ENCODE measurements at regions not wholly inside any gene's neighbourhood (a gene's known extent, or its start where the extent isn't known, plus 50 kb on each side); places are given as distances from the start of the nearest gene placed in this dataset.
"Not testable (repeated sequence)": the region's sequence is repeated elsewhere in the genome, so short reads cannot be mapped to it uniquely, and the experiment has no call there.

- H3K27me3 ChIP-seq (replicated peaks; ENCODE audit: control insufficient read depth, insufficient read depth, low read length); BruUV-seq (replicated peaks); H3K27me3 Mint-ChIP-seq (ENCODE audit: insufficient read depth, unreplicated experiment); DNase-seq; H3K4me3 ChIP-seq (ENCODE audit: low read depth, low read length); H3K36me3 Mint-ChIP-seq (ENCODE audit: insufficient read depth, unreplicated experiment); H3K36me3 ChIP-seq (ENCODE audit: control insufficient read depth, insufficient read depth, low read length); H3K9me3 Mint-ChIP-seq (ENCODE audit: unreplicated experiment); H3K27ac Mint-ChIP-seq (ENCODE audit: unreplicated experiment); CTCF ChIA-PET; H3K4me1 ChIP-seq; H3K4me3 Mint-ChIP-seq (ENCODE audit: unreplicated experiment); H3K4me1 Mint-ChIP-seq (ENCODE audit: low read depth, unreplicated experiment); POLR2A ChIA-PET; H3K9me3 ChIP-seq; intact Hi-C loops (cut with micrococcal nuclease; ENCODE audit: unreplicated experiment): not testable (repeated sequence)
Observed at GRCh38 chr22:15772337-15772736, 82.5 kb downstream of the POTEH start.

- H3K27me3 Mint-ChIP-seq (ENCODE audit: insufficient read depth, unreplicated experiment); H3K4me3 ChIP-seq (ENCODE audit: low read depth, low read length); intact Hi-C loops (cut with micrococcal nuclease; ENCODE audit: unreplicated experiment); POLR2A ChIA-PET; H3K4me1 Mint-ChIP-seq (ENCODE audit: low read depth, unreplicated experiment); H3K36me3 ChIP-seq (ENCODE audit: control insufficient read depth, insufficient read depth, low read length); H3K27ac Mint-ChIP-seq (ENCODE audit: unreplicated experiment); H3K27me3 ChIP-seq (replicated peaks; ENCODE audit: control insufficient read depth, insufficient read depth, low read length); H3K36me3 Mint-ChIP-seq (ENCODE audit: insufficient read depth, unreplicated experiment); CTCF ChIA-PET; H3K9me3 ChIP-seq; H3K4me1 ChIP-seq; BruUV-seq (replicated peaks); H3K9me3 Mint-ChIP-seq (ENCODE audit: unreplicated experiment); H3K4me3 Mint-ChIP-seq (ENCODE audit: unreplicated experiment); DNase-seq: not testable (repeated sequence)
Observed at GRCh38 chr22:15775118-15775517, 85.3 kb downstream of the POTEH start.

GRCh38 chr22:15775670-15776669 is 86.1 kb downstream of the POTEH start:
- H3K4me3 Mint-ChIP-seq (ENCODE audit: unreplicated experiment); CTCF ChIA-PET; H3K36me3 Mint-ChIP-seq (ENCODE audit: insufficient read depth, unreplicated experiment); H3K36me3 ChIP-seq (ENCODE audit: control insufficient read depth, insufficient read depth, low read length); H3K27me3 ChIP-seq (replicated peaks; ENCODE audit: control insufficient read depth, insufficient read depth, low read length); H3K9me3 Mint-ChIP-seq (ENCODE audit: unreplicated experiment); H3K4me1 ChIP-seq; BruUV-seq (replicated peaks); intact Hi-C loops (cut with micrococcal nuclease; ENCODE audit: unreplicated experiment); H3K4me1 Mint-ChIP-seq (ENCODE audit: low read depth, unreplicated experiment); H3K27me3 Mint-ChIP-seq (ENCODE audit: insufficient read depth, unreplicated experiment); H3K4me3 ChIP-seq (ENCODE audit: low read depth, low read length); H3K9me3 ChIP-seq; POLR2A ChIA-PET; H3K27ac Mint-ChIP-seq (ENCODE audit: unreplicated experiment): not testable (repeated sequence)
- DNase-seq: peak in 1 of 2 experiments; percentile 28

- H3K4me1 Mint-ChIP-seq (ENCODE audit: low read depth, unreplicated experiment); H3K4me3 ChIP-seq (ENCODE audit: low read depth, low read length); intact Hi-C loops (cut with micrococcal nuclease; ENCODE audit: unreplicated experiment); H3K27me3 Mint-ChIP-seq (ENCODE audit: insufficient read depth, unreplicated experiment); H3K27ac Mint-ChIP-seq (ENCODE audit: unreplicated experiment); H3K4me3 Mint-ChIP-seq (ENCODE audit: unreplicated experiment); POLR2A ChIA-PET; CTCF ChIA-PET; H3K36me3 ChIP-seq (ENCODE audit: control insufficient read depth, insufficient read depth, low read length); H3K9me3 ChIP-seq; DNase-seq; H3K9me3 Mint-ChIP-seq (ENCODE audit: unreplicated experiment); BruUV-seq (replicated peaks); H3K27me3 ChIP-seq (replicated peaks; ENCODE audit: control insufficient read depth, insufficient read depth, low read length); H3K36me3 Mint-ChIP-seq (ENCODE audit: insufficient read depth, unreplicated experiment); H3K4me1 ChIP-seq: not testable (repeated sequence)
Observed at GRCh38 chr22:15776727-15777126, 86.9 kb downstream of the POTEH start.

GRCh38 chr22:15777150-15777549 is 87.3 kb downstream of the POTEH start:
- H3K4me1 Mint-ChIP-seq (ENCODE audit: low read depth, unreplicated experiment); DNase-seq; H3K9me3 ChIP-seq; H3K36me3 Mint-ChIP-seq (ENCODE audit: insufficient read depth, unreplicated experiment); H3K36me3 ChIP-seq (ENCODE audit: control insufficient read depth, insufficient read depth, low read length); H3K27me3 ChIP-seq (replicated peaks; ENCODE audit: control insufficient read depth, insufficient read depth, low read length); H3K4me3 ChIP-seq (ENCODE audit: low read depth, low read length); H3K9me3 Mint-ChIP-seq (ENCODE audit: unreplicated experiment); H3K27me3 Mint-ChIP-seq (ENCODE audit: insufficient read depth, unreplicated experiment); POLR2A ChIA-PET; BruUV-seq (replicated peaks); H3K4me1 ChIP-seq; CTCF ChIA-PET; H3K4me3 Mint-ChIP-seq (ENCODE audit: unreplicated experiment); H3K27ac Mint-ChIP-seq (ENCODE audit: unreplicated experiment); intact Hi-C loops (cut with micrococcal nuclease; ENCODE audit: unreplicated experiment): not testable (repeated sequence)

GRCh38 chr22:15777557-15777956 is 87.7 kb downstream of the POTEH start:
- DNase-seq; BruUV-seq (replicated peaks); intact Hi-C loops (cut with micrococcal nuclease; ENCODE audit: unreplicated experiment); H3K9me3 ChIP-seq; H3K27me3 ChIP-seq (replicated peaks; ENCODE audit: control insufficient read depth, insufficient read depth, low read length); H3K27me3 Mint-ChIP-seq (ENCODE audit: insufficient read depth, unreplicated experiment); H3K4me3 Mint-ChIP-seq (ENCODE audit: unreplicated experiment); CTCF ChIA-PET; H3K27ac Mint-ChIP-seq (ENCODE audit: unreplicated experiment); H3K36me3 ChIP-seq (ENCODE audit: control insufficient read depth, insufficient read depth, low read length); H3K4me1 Mint-ChIP-seq (ENCODE audit: low read depth, unreplicated experiment); H3K4me3 ChIP-seq (ENCODE audit: low read depth, low read length); POLR2A ChIA-PET; H3K4me1 ChIP-seq; H3K9me3 Mint-ChIP-seq (ENCODE audit: unreplicated experiment); H3K36me3 Mint-ChIP-seq (ENCODE audit: insufficient read depth, unreplicated experiment): not testable (repeated sequence)

- CTCF ChIA-PET; H3K4me1 Mint-ChIP-seq (ENCODE audit: low read depth, unreplicated experiment); DNase-seq; H3K27me3 Mint-ChIP-seq (ENCODE audit: insufficient read depth, unreplicated experiment); intact Hi-C loops (cut with micrococcal nuclease; ENCODE audit: unreplicated experiment); POLR2A ChIA-PET; H3K27me3 ChIP-seq (replicated peaks; ENCODE audit: control insufficient read depth, insufficient read depth, low read length); H3K4me3 ChIP-seq (ENCODE audit: low read depth, low read length); H3K9me3 Mint-ChIP-seq (ENCODE audit: unreplicated experiment); BruUV-seq (replicated peaks); H3K36me3 Mint-ChIP-seq (ENCODE audit: insufficient read depth, unreplicated experiment); H3K36me3 ChIP-seq (ENCODE audit: control insufficient read depth, insufficient read depth, low read length); H3K9me3 ChIP-seq; H3K4me3 Mint-ChIP-seq (ENCODE audit: unreplicated experiment); H3K4me1 ChIP-seq; H3K27ac Mint-ChIP-seq (ENCODE audit: unreplicated experiment): not testable (repeated sequence)
Observed at GRCh38 chr22:15778366-15778765, 88.5 kb downstream of the POTEH start.
